IMR-90 (cell line): ENCODE measurements at regions not wholly inside any gene's neighbourhood (a gene's known extent, or its start where the extent isn't known, plus 50 kb on each side); places are given as distances from the start of the nearest gene placed in this dataset.

Experiments used
- ATAC-seq: fragments of 200-7000 bp; cut with Tn5 transposase; 2 replicates; pipeline ENCODE4 v1.9.1; 2020; ENCODE audit warnings: low read depth, mild to moderate bottlenecking, moderate library complexity
- BruUV-seq: library from RNA; stranded (reverse); fragments of 400-500 nt; replicated peaks from 2 replicates; lab custom pipeline; 2021; lab: Mats Ljungman, UMichigan
- CTCF ChIA-PET: fragments of 300-600 bp; formaldehyde crosslinking; extraction: SDS; loops from one replicate; lab custom pipeline; 2021; ENCODE audit warnings: antibody characterized with exemption; lab: Yijun Ruan, JAX
- POLR2A ChIA-PET: fragments of 300-600 bp; sonication (Branson Sonifier 250); formaldehyde crosslinking; loops from one replicate; lab custom pipeline; 2022; ENCODE audit warnings: antibody characterized with exemption; ENCODE audit not compliant: unreplicated experiment; lab: Charles Lee
- DNase-seq: peaks from one replicate; pipeline ENCODE4 v3.0.0; 2013
- H2AFZ ChIP-seq: replicated peaks from 2 replicates; pipeline ENCODE3; 2013; ENCODE audit warnings: low read length, mild to moderate bottlenecking; ENCODE audit not compliant: poor library complexity
- H2AK5ac ChIP-seq: 2 replicates; pipeline ENCODE4 v1.6.1; 2013; ENCODE audit warnings: low read depth, low read length, inconsistent platforms
- H2AK9ac ChIP-seq: replicated peaks from 2 replicates; pipeline ENCODE3; 2013; ENCODE audit warnings: mild to moderate bottlenecking, low read depth, low read length, moderate library complexity; ENCODE audit not compliant: poor library complexity
- H2BK120ac ChIP-seq: 2 replicates; pipeline ENCODE4 v1.6.1; 2013; ENCODE audit warnings: low read depth, low read length, inconsistent platforms
- H2BK15ac ChIP-seq: 3 replicates; pipeline ENCODE4 v1.6.1; 2013; ENCODE audit warnings: low read depth, low read length, inconsistent platforms
- H2BK20ac ChIP-seq: 2 replicates; pipeline ENCODE4 v1.6.1; 2013; ENCODE audit warnings: low read depth, mild to moderate bottlenecking, inconsistent platforms, low read length, moderate library complexity
- H2BK5ac ChIP-seq: 2 replicates; pipeline ENCODE4 v1.6.1; 2013; ENCODE audit warnings: mild to moderate bottlenecking, low read depth, low read length, inconsistent platforms; ENCODE audit not compliant: poor library complexity, severe bottlenecking
- H3K14ac ChIP-seq: replicated peaks from 2 replicates; pipeline ENCODE4 v1.6.1; 2013; ENCODE audit warnings: low read depth, low read length, inconsistent platforms
- H3K18ac ChIP-seq: 2 replicates; pipeline ENCODE4 v1.6.1; 2013; ENCODE audit warnings: low read depth, low read length, control low read depth
- H3K23ac ChIP-seq: 2 replicates; pipeline ENCODE4 v1.6.1; 2013; ENCODE audit warnings: low read depth, low read length, inconsistent platforms
- H3K27ac ChIP-seq: 2 replicates; pipeline ENCODE4 v1.5.1; 2013; ENCODE audit warnings: mild to moderate bottlenecking, control low read depth, low read length; ENCODE audit not compliant: insufficient read depth
- H3K27me3 ChIP-seq: 2 replicates; pipeline ENCODE4 v1.6.1; 2013; ENCODE audit warnings: low read length; ENCODE audit not compliant: control insufficient read depth, insufficient read depth
- H3K36me3 ChIP-seq: 2 replicates; pipeline ENCODE4 v1.6.1; 2013; ENCODE audit warnings: low read length, mixed read lengths; ENCODE audit not compliant: control insufficient read depth, insufficient read depth
- H3K4ac ChIP-seq: 2 replicates; pipeline ENCODE4 v1.6.1; 2013; ENCODE audit warnings: low read depth, low read length, inconsistent platforms
- H3K4me1 ChIP-seq: 2 replicates; pipeline ENCODE4 v1.6.1; 2013; ENCODE audit warnings: low read length, mixed read lengths; ENCODE audit not compliant: control insufficient read depth, insufficient read depth
- H3K4me2 ChIP-seq: 2 replicates; pipeline ENCODE4 v1.6.1; 2013; ENCODE audit warnings: low read depth, mild to moderate bottlenecking, control low read depth, low read length, moderate library complexity
- H3K4me3 ChIP-seq: 2 replicates; pipeline ENCODE4 v1.5.1; 2013; ENCODE audit warnings: low read depth, mild to moderate bottlenecking, control low read depth, low read length, moderate library complexity; ENCODE audit not compliant: insufficient read depth
- H3K56ac ChIP-seq: 2 replicates; pipeline ENCODE4 v1.6.1; 2013; ENCODE audit warnings: low read length, inconsistent platforms; ENCODE audit not compliant: insufficient read depth; ENCODE audit errors: extremely low read depth
- H3K79me1 ChIP-seq, 2 experiments: 2 replicates each; pipeline ENCODE4 v1.6.1; 2013; ENCODE audit warnings: low read length in 2 of 2, inconsistent platforms in 1 of 2, low read depth in 1 of 2
- H3K9ac ChIP-seq: 2 replicates; pipeline ENCODE4 v1.6.1; 2013; ENCODE audit warnings: low read depth, low read length, control low read depth
- H3K9me1 ChIP-seq: 2 replicates; pipeline ENCODE4 v1.6.1; 2013; ENCODE audit warnings: low read length, inconsistent platforms; ENCODE audit not compliant: insufficient read depth
- H3K9me3 ChIP-seq: 2 replicates; pipeline ENCODE4 v1.6.1; 2013; ENCODE audit warnings: low read length; ENCODE audit not compliant: control insufficient read depth, insufficient read depth
- H4K20me1 ChIP-seq: 2 replicates; pipeline ENCODE4 v1.6.1; 2013; ENCODE audit warnings: low read length, inconsistent platforms; ENCODE audit not compliant: insufficient read depth
- H4K5ac ChIP-seq: 2 replicates; pipeline ENCODE4 v1.6.1; 2013; ENCODE audit warnings: mild to moderate bottlenecking, low read depth, low read length, control low read depth
- H4K8ac ChIP-seq, 2 experiments: 2 replicates each; pipeline ENCODE4 v1.6.1; 2013; ENCODE audit warnings: low read depth in 2 of 2, low read length in 2 of 2, control low read depth in 1 of 2, inconsistent platforms in 1 of 2
- H4K91ac ChIP-seq: 2 replicates; pipeline ENCODE4 v1.6.1; 2013; ENCODE audit warnings: low read depth, low read length, inconsistent platforms; ENCODE audit not compliant: insufficient read depth
- CHD1 ChIP-seq: IDR thresholded peaks from 2 replicates; pipeline ENCODE4 v1.6.1; 2012; ENCODE audit warnings: low read depth, low read length, improper control_type of control experiment
- MXI1 ChIP-seq: IDR thresholded peaks from 2 replicates; pipeline ENCODE4 v1.6.1; 2012; ENCODE audit warnings: low read depth, mild to moderate bottlenecking, low read length, moderate library complexity, borderline replicate concordance
- POLR2A ChIP-seq: IDR thresholded peaks from 2 replicates; pipeline ENCODE4 v1.6.1; 2012; ENCODE audit warnings: mild to moderate bottlenecking, low read depth, low read length
- RAD21 ChIP-seq: IDR thresholded peaks from 2 replicates; pipeline ENCODE4 v1.6.1; 2012; ENCODE audit warnings: low read length, improper control_type of control experiment
- RFX5 ChIP-seq: IDR thresholded peaks from 2 replicates; pipeline ENCODE4 v1.8.0; 2012; ENCODE audit warnings: low read depth, mild to moderate bottlenecking, low read length, moderate library complexity
- SMC3 ChIP-seq: fragments of 150-350 bp; IDR thresholded peaks from 2 replicates; pipeline ENCODE4 v1.6.1; 2016; ENCODE audit warnings: low read depth, mild to moderate bottlenecking, antibody characterized with exemption, low read length, moderate library complexity
- USF2 ChIP-seq: fragments of 150-350 bp; IDR thresholded peaks from 2 replicates; pipeline ENCODE4 v1.6.1; 2017; ENCODE audit warnings: mild to moderate bottlenecking, antibody characterized with exemption, low read length, low read depth
- WGBS, 2 experiments: methylation state at CpG; one replicate each; pipeline versions ENCODE4 v1.1.5 to v1.1.7; 2013; ENCODE audit warnings: missing lambda C conversion rate in 2 of 2; ENCODE audit not compliant: insufficient read length in 1 of 2; ENCODE audit errors: extremely low coverage in 2 of 2; 5-methylcytosine and 5-hydroxymethylcytosine counted together
- dilution Hi-C: fragments of 300-500 bp; cut with HindIII; formaldehyde crosslinking; loops from one replicate; pipeline ENCODE4 v1.14.3; 2018; ENCODE audit warnings: low sequenced_read_pairs; ENCODE audit not compliant: unreplicated experiment
- in situ Hi-C: fragments of 300-500 bp; cut with MboI; formaldehyde crosslinking; loops from 3 replicates; pipeline ENCODE4 v1.14.3; 2019; ENCODE audit warnings: low sequenced_read_pairs, inconsistent platforms, mixed read lengths
- intact Hi-C: fragments of 100-400 bp; cut with micrococcal nuclease; formaldehyde crosslinking; loops from 2 replicates; pipeline ENCODE4 v1.10.0; 2022

DNA sequence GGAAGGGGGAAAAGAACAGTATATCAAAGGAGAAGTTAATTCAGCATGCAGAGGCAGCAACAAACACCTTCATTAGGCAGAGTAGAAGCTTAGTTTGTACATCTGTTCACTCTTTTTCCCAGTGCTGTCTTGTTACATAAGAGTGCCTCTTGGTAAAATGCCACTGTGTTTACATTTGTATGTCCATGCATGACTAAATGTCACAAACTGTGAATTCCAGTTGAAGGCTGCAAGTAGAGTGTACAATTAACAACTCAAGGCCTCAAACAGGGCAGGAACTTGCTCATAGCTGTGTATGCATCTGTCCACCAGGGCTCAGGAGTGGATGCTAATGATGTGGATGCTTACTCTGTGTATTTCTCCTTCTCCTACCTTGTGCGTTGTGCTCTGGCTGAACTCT is 214.2 kb upstream of the TPM1 start:
- H3K4me1 ChIP-seq: peaks cover 13% of the 10 kb centered on the region
- H2BK20ac ChIP-seq: no peak overlapping the region
- no peak overlapping the region for H2AFZ ChIP-seq
- no peak overlapping the region for H3K18ac ChIP-seq
- H3K4me3 ChIP-seq: no peak overlapping the region
- BruUV-seq: no TSS peak
- H2BK5ac ChIP-seq: no peak overlapping the region
- dilution Hi-C loops (no loop called here), in situ Hi-C loops (no loop called here), intact Hi-C loops (no loop called here)
- H3K79me1 ChIP-seq: peaks cover 0 to 7% of the 10 kb centered on the region in 2 experiments; a peak in 2 of 4 replicates
- no peaks in the 10 kb centered on the region; the same call in 1 of the 2 replicates for H3K36me3 ChIP-seq
- no peak overlapping the region for H2BK120ac ChIP-seq
- no peak overlapping the region for H3K4me2 ChIP-seq
- no peaks in the 10 kb centered on the region for H3K27me3 ChIP-seq
- no CpG with 5 or more reads among the region's 1 CpG for WGBS, 2 experiments
- H3K27ac ChIP-seq: no peak overlapping the region
- H3K9ac ChIP-seq: no peak overlapping the region
- CTCF ChIA-PET: interaction anchor here (0.6 kb wide), 1 partner anchor 17 kb away, joined by 4 read pairs; no protein-coding TSS in a partner anchor
- TF ChIP-seq CHD1: no peak
- TF ChIP-seq RAD21: no peak
- no peak for TF ChIP-seq POLR2A
- no peak for TF ChIP-seq USF2
- TF ChIP-seq RFX5: no peak
- TF ChIP-seq MXI1: no peak
- TF ChIP-seq SMC3: no peak
- H3K9me3 ChIP-seq: no peaks in the 10 kb centered on the region
- H3K14ac ChIP-seq: 0 out of 2 replicates have a peak overlapping the region, but pooled peaks have one; percentile 58
- H2AK9ac ChIP-seq: no peak overlapping the region
- no peak overlapping the region for H4K5ac ChIP-seq
- POLR2A ChIA-PET: no interaction called here
- no peak overlapping the region for H3K23ac ChIP-seq
- DNase-seq: no peak
- no peak overlapping the region for H4K8ac ChIP-seq
- H2BK15ac ChIP-seq: no peak overlapping the region
- H2AK5ac ChIP-seq: no peak overlapping the region
- no peaks in the 10 kb centered on the region for H4K20me1 ChIP-seq
- H3K56ac ChIP-seq: no peak overlapping the region
- no peak overlapping the region for H3K4ac ChIP-seq
- H3K9me1 ChIP-seq: peaks cover 19% of the 10 kb centered on the region
- no peak overlapping the region for H4K91ac ChIP-seq
- ATAC-seq: peak; percentile 24; the same call in 1 of the 2 replicates
